ENCODE measurements at regions not wholly inside any gene's neighbourhood (a gene's known extent, or its start where the extent isn't known, plus 50 kb on each side); places are given as distances from the start of the nearest gene placed in this dataset.
A peak's percentile ranks its signal among the peaks of the same experiment; 100 is the strongest.

DNA sequence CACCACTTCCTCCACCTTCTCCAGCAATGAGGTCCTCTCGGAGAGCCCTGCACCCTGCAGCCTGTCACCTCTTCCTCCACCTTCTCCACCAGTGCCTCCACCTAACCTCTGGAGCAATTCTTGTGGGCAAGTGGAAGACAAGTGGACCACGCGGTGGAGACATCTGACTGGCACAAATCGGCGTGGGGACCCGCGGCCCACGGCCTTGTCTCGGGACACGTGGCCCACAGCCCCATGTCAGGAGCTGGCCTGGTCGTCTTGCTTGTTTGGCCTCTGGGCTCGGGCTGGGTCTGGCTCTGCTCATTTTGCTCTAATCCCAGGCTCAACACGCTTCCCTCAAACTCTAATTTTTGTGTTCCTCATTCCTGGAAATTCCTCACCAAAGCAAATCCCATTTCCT lies 393.1 kb upstream of the IRX1 start:
- Histone ChIP-seq H3K4me1 (ENCODE audit: control insufficient read depth, insufficient read depth, low read length) (no peaks in the 10 kb centered on the region), H3K4me3 (ENCODE audit: low read length) (no peak overlapping the region), H3K9me3 (ENCODE audit: control insufficient read depth, insufficient read depth, low read length) (no peaks in the 10 kb centered on the region), H3K27me3 (ENCODE audit: control insufficient read depth, insufficient read depth, low read length) (no peaks in the 10 kb centered on the region), H3K36me3 (ENCODE audit: control insufficient read depth, insufficient read depth, low read length) (no peaks in the 10 kb centered on the region), H3K27ac (ENCODE audit: low read length) (no peak overlapping the region)
- DNase-seq (ENCODE audit: low read depth, low spot score) = no peak
- WGBS (ENCODE audit: insufficient coverage, insufficient read length) = no CpG with 5 or more reads among the region's 13 CpGs

DNA sequence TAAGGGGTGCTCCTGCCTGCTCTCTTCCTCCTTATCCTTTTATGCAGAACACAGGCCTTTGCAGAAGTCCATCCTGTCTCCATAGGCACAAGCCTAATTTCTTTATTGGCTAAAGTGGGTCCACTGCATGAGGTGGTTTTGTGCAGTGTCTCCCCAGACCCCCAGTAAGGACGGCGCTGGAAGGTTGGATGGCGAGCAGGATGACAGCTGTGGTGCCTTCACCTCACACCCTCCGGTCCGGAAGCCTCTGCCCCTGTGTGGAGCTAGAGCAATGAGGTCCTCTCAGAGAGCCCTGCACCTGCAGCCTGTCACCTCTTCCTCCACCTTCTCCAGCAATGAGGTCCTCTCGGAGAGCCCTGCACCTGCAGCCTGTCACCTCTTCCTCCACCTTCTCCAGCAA lies 393.7 kb upstream of the IRX1 start:
- no peaks in the 10 kb centered on the region for H3K9me3 ChIP-seq (ENCODE audit: control insufficient read depth, insufficient read depth, low read length)
- no peak overlapping the region for H3K27ac ChIP-seq (ENCODE audit: low read length)
- no CpG with 5 or more reads among the region's 6 CpGs for WGBS (ENCODE audit: insufficient coverage, insufficient read length)
- no peak overlapping the region for H3K4me3 ChIP-seq (ENCODE audit: low read length)
- no peaks in the 10 kb centered on the region for H3K4me1 ChIP-seq (ENCODE audit: control insufficient read depth, insufficient read depth, low read length)
- no peak for DNase-seq (ENCODE audit: low read depth, low spot score)
- no peaks in the 10 kb centered on the region; the same call in 1 of the 2 replicates for H3K27me3 ChIP-seq (ENCODE audit: control insufficient read depth, insufficient read depth, low read length)
- H3K36me3 ChIP-seq (ENCODE audit: control insufficient read depth, insufficient read depth, low read length) = no peaks in the 10 kb centered on the region

DNA sequence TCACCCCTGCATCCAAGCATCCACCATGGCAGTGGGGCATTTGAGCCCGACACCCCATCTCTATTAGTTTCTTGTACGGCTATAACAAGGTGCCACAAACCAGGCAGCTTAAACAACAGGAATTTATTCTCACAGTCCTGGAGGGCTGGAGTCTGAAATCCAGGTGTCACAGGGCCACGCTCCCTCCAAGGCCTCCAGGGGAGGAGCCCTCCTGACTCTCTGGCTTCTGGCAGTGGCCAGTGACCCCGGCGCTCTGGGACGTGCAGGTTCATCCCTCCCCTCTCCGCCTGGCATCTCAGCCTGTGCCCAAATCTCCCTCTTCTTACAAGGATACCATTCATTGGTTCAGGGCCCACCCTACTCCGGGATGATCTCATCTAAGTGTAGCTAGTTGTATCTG lies 394.5 kb upstream of the IRX1 start:
- H3K27ac ChIP-seq (ENCODE audit: low read length) = no peak overlapping the region
- no peak overlapping the region for H3K4me3 ChIP-seq (ENCODE audit: low read length)
- WGBS (ENCODE audit: insufficient coverage, insufficient read length) = no CpG with 5 or more reads among the region's 8 CpGs
- no peaks in the 10 kb centered on the region for H3K36me3 ChIP-seq (ENCODE audit: control insufficient read depth, insufficient read depth, low read length)
- DNase-seq (ENCODE audit: low read depth, low spot score) = no peak
- H3K9me3 ChIP-seq (ENCODE audit: control insufficient read depth, insufficient read depth, low read length) = no peaks in the 10 kb centered on the region
- H3K4me1 ChIP-seq (ENCODE audit: control insufficient read depth, insufficient read depth, low read length) = no peaks in the 10 kb centered on the region
- H3K27me3 ChIP-seq (ENCODE audit: control insufficient read depth, insufficient read depth, low read length) = no peaks in the 10 kb centered on the region; the same call in 1 of the 2 replicates

DNA sequence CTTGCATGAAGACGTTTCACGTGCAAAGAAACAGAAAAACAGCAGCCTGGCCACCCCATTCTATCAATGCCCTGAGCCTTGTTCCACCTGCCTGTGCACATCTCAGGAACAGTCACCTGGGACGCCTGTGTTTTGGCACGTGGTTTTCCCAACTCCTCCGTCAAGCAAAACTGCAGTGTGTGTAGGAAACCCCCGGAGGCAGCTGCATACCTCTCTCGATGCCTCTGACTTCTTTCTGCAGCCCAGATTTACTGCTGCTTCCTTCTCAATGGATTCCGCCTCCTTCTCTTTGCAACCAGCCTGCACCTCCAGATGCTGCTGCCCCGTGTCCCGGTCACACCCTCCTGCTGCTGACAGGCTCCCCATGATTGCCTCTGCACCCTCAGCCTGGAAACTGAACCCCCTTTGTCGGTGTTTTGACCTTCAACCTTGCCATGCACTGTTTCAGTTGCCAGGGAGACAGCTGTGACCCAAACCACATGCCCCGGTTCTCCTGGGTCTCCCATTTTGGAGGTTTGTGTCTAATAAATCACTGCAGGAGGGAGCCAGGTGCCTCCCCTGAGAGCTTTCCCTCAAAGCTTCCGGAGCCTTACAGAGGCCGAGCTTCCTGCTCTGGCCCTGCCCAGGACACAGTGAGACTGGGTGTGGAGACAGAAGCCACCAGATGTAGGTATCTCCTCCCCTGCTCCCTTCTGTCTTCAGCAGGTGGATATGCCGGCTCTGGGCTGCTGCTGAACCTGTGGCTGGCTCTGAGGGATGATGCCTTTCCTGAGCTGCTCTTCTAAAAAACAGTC lies 395.5 kb upstream of the IRX1 start:
- no peak for DNase-seq (ENCODE audit: low read depth, low spot score)
- WGBS (ENCODE audit: insufficient coverage, insufficient read length) = no CpG with 5 or more reads among the region's 15 CpGs
- Histone ChIP-seq H3K27me3 (ENCODE audit: control insufficient read depth, insufficient read depth, low read length) (no peaks in the 10 kb centered on the region; the same call in 1 of the 2 replicates), H3K9me3 (ENCODE audit: control insufficient read depth, insufficient read depth, low read length) (no peaks in the 10 kb centered on the region), H3K4me3 (ENCODE audit: low read length) (no peak overlapping the region), H3K27ac (ENCODE audit: low read length) (no peak overlapping the region), H3K36me3 (ENCODE audit: control insufficient read depth, insufficient read depth, low read length) (no peaks in the 10 kb centered on the region), H3K4me1 (ENCODE audit: control insufficient read depth, insufficient read depth, low read length) (no peaks in the 10 kb centered on the region)

DNA sequence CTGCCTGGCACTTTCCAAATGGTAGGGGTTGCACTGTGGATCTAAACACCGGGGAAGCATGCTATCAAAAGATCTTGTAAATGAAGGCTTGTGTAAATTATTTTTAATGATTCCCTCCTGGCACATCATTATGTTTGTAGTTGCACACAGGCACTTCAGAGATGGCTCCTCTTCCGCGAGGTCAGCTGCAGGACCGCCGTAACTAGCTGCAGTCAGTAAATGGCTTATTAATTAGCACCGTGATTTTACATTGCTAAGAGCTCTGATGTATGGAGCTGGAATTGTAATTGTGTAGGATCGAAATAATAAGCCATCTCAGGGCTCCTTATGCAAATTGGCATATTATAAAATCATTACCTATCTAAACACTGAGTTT lies 397.6 kb upstream of the IRX1 start:
- Histone ChIP-seq H3K9me3 (ENCODE audit: control insufficient read depth, insufficient read depth, low read length) (no peaks in the 10 kb centered on the region), H3K36me3 (ENCODE audit: control insufficient read depth, insufficient read depth, low read length) (no peaks in the 10 kb centered on the region), H3K4me3 (ENCODE audit: low read length) (peak overlapping the region; percentile 17; the same call in 1 of the 2 replicates), H3K27me3 (ENCODE audit: control insufficient read depth, insufficient read depth, low read length) (no peaks in the 10 kb centered on the region; the same call in 1 of the 2 replicates), H3K27ac (ENCODE audit: low read length) (no peak overlapping the region), H3K4me1 (ENCODE audit: control insufficient read depth, insufficient read depth, low read length) (peaks cover 3% of the 10 kb centered on the region)
- no peak for DNase-seq (ENCODE audit: low read depth, low spot score)
- WGBS (ENCODE audit: insufficient coverage, insufficient read length) = no CpG with 5 or more reads among the region's 7 CpGs

DNA sequence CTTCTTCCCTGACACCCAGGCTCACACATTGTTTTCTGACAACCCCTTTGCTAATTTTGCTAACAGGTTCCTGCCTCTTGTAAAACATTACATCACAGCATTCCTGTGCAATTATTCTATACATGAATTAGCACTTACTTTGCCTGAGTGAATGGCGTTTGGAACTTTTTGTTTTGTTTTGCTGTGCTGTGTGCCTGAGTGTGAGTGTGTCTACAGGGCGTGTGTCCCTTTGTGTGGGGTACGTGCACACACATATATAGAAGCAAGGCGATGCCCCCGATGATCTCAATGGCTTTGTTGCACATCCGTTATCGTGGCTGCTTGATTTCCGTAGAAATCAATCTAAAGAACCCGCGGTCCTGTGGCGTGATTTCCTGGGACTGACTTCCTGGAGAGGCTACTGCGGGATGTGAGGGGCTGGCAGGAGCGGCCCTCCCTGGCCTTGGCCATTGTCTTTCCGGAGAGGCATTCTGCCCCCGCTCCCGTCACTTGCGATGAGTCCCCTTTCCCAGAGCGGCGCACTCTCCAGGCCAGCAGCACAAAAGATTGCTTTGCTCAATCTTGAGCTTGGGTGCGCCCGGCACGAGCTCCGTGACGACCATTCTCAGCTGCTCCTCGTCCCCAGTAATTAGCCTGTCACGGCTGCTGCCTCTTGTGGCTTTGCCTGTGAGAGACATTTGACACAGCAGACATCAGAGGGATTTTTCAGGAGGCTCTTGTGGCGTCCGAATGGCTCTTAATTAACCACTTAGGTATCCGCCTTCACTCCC lies 398.1 kb upstream of the IRX1 start:
- WGBS (ENCODE audit: insufficient coverage, insufficient read length) = no CpG with 5 or more reads among the region's 29 CpGs
- H3K36me3 ChIP-seq (ENCODE audit: control insufficient read depth, insufficient read depth, low read length) = no peaks in the 10 kb centered on the region
- no peaks in the 10 kb centered on the region for H3K9me3 ChIP-seq (ENCODE audit: control insufficient read depth, insufficient read depth, low read length)
- peak overlapping the region; percentile 17; the same call in 1 of the 2 replicates for H3K4me3 ChIP-seq (ENCODE audit: low read length)
- peaks cover 3% of the 10 kb centered on the region for H3K4me1 ChIP-seq (ENCODE audit: control insufficient read depth, insufficient read depth, low read length)
- H3K27me3 ChIP-seq (ENCODE audit: control insufficient read depth, insufficient read depth, low read length) = no peaks in the 10 kb centered on the region; the same call in 1 of the 2 replicates
- H3K27ac ChIP-seq (ENCODE audit: low read length) = no peak overlapping the region
- DNase-seq (ENCODE audit: low read depth, low spot score) = no peak

DNA sequence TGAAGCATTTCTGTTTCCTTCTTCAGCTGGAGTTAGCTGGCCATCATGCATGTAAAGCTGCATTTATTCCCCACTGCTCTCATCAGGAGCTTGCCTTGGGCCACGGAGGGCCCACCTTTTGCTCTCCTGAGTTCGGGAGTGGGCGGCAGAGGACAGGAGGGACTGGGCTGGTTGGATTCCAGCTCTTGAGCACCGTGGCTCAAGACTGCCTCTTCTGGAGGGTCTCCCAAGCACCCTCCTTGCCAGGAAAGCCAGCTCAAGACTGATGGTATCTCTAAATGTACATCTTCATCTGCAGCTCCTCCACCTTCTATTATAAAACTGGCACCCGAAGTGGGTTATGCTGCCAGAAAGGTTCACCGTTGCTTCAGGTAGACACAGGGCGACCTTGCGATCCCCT lies 399.6 kb upstream of the IRX1 start:
- Histone ChIP-seq H3K4me1 (ENCODE audit: control insufficient read depth, insufficient read depth, low read length) (peaks cover 3% of the 10 kb centered on the region), H3K4me3 (ENCODE audit: low read length) (no peak overlapping the region), H3K27me3 (ENCODE audit: control insufficient read depth, insufficient read depth, low read length) (no peaks in the 10 kb centered on the region; the same call in 1 of the 2 replicates), H3K9me3 (ENCODE audit: control insufficient read depth, insufficient read depth, low read length) (no peaks in the 10 kb centered on the region), H3K27ac (ENCODE audit: low read length) (no peak overlapping the region), H3K36me3 (ENCODE audit: control insufficient read depth, insufficient read depth, low read length) (no peaks in the 10 kb centered on the region)
- no CpG with 5 or more reads among the region's 8 CpGs for WGBS (ENCODE audit: insufficient coverage, insufficient read length)
- DNase-seq (ENCODE audit: low read depth, low spot score) = no peak

DNA sequence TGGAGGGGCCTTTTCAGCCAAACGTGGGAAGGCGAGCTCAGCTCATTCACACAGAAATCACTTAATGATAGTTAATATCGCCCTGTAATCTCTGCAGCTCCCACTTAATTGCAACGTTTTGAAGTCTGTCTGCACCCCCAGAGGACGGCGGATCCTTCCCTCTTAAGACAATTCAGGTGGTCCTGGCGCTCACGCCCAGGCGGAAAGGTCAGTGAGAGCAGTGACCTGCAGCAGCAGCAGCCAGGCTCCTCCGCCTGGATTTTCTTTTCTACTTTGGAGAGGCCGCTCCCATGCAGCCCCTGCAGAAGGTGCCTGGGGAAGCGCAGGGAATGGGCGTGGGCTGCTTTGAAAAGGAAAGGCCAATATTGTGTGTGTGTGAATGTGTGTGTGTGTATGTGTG lies 400.9 kb upstream of the IRX1 start:
- Histone ChIP-seq H3K36me3 (ENCODE audit: control insufficient read depth, insufficient read depth, low read length) (no peaks in the 10 kb centered on the region), H3K27me3 (ENCODE audit: control insufficient read depth, insufficient read depth, low read length) (no peaks in the 10 kb centered on the region; the same call in 1 of the 2 replicates), H3K27ac (ENCODE audit: low read length) (no peak overlapping the region), H3K4me3 (ENCODE audit: low read length) (no peak overlapping the region), H3K4me1 (ENCODE audit: control insufficient read depth, insufficient read depth, low read length) (peaks cover 3% of the 10 kb centered on the region), H3K9me3 (ENCODE audit: control insufficient read depth, insufficient read depth, low read length) (no peaks in the 10 kb centered on the region)
- WGBS (ENCODE audit: insufficient coverage, insufficient read length) = no CpG with 5 or more reads among the region's 13 CpGs
- DNase-seq (ENCODE audit: low read depth, low spot score) = no peak

DNA sequence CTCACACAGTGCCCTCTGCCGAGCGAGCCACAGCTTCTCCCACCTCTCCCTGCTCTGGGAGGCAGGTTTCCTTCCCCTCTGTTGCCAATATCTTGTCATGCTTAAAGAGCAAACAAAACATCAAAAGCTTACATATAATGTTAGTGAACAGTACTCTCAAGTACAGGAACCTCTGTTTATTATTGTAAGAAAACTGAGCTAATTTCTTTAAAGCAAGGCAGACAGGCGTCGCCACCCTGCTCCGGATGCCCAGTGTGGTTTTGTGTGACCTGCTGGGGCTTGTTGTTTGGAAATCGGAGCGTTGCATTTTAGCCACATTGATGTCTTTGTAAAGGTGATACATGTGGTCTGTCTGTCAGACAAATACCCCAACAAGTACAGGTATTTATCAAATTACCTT lies 401.4 kb upstream of the IRX1 start:
- no peak overlapping the region for H3K4me3 ChIP-seq (ENCODE audit: low read length)
- H3K36me3 ChIP-seq (ENCODE audit: control insufficient read depth, insufficient read depth, low read length) = no peaks in the 10 kb centered on the region
- WGBS (ENCODE audit: insufficient coverage, insufficient read length) = no CpG with 5 or more reads among the region's 7 CpGs
- H3K27me3 ChIP-seq (ENCODE audit: control insufficient read depth, insufficient read depth, low read length) = no peaks in the 10 kb centered on the region; the same call in 1 of the 2 replicates
- no peak for DNase-seq (ENCODE audit: low read depth, low spot score)
- peaks cover 3% of the 10 kb centered on the region for H3K4me1 ChIP-seq (ENCODE audit: control insufficient read depth, insufficient read depth, low read length)
- H3K9me3 ChIP-seq (ENCODE audit: control insufficient read depth, insufficient read depth, low read length) = no peaks in the 10 kb centered on the region
- no peak overlapping the region for H3K27ac ChIP-seq (ENCODE audit: low read length)

DNA sequence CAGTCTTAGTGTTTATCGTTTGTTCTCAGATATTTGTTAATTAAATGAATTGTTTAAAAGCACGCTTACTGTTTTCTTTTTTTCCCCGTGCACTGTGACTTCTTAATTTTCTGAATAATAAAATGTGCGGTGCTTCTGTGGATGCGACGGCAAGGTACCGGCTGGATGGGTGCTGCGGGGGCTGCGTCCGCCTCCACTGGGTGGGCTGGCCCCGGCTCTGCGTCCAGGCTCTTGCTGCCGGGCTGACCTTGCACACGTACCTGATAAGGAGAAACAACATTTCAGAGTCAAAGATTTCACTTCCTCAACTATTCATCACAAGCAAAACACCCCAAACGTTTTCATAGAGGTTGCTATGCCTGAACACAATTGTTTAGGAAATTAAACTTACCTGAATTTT lies 404.0 kb upstream of the IRX1 start:
- H3K27ac ChIP-seq (ENCODE audit: low read length) = no peak overlapping the region

More for the DNA sequence above, 404.0 kb upstream of the IRX1 start:
- Histone ChIP-seq H3K4me3 (ENCODE audit: low read length) (no peak overlapping the region), H3K9me3 (ENCODE audit: control insufficient read depth, insufficient read depth, low read length) (no peaks in the 10 kb centered on the region), H3K4me1 (ENCODE audit: control insufficient read depth, insufficient read depth, low read length) (peaks cover 3% of the 10 kb centered on the region), H3K27me3 (ENCODE audit: control insufficient read depth, insufficient read depth, low read length) (no peaks in the 10 kb centered on the region), H3K36me3 (ENCODE audit: control insufficient read depth, insufficient read depth, low read length) (no peaks in the 10 kb centered on the region)
- no CpG with 5 or more reads among the region's 15 CpGs for WGBS (ENCODE audit: insufficient coverage, insufficient read length)
- DNase-seq (ENCODE audit: low read depth, low spot score) = no peak

Measured in iPS DF 6.9 (cell line).